ENCODE measurements at regions not wholly inside any gene's neighbourhood (a gene's known extent, or its start where the extent isn't known, plus 50 kb on each side); places are given as distances from the start of the nearest gene placed in this dataset.
"Not testable (repeated sequence)": the region's sequence is repeated elsewhere in the genome, so short reads cannot be mapped to it uniquely, and the experiment has no call there.

DNA sequence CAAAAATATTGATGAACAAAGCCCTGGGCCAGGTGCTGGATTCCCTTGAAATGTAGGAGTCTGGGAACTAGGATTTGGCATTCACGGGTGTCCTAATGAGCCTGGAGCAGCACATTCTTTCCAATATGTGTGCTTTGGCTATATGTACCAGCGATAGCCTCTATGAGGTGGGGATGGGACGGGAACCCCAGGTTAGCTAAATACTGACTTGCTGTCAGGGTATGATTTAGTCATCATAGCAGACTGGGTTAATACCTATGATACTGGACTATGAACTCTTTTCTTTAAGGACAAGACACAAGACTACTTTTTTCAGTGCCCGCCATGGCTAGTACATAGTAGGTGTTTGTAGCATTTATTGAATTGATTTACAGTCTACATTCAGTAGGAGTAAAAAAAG, 152.7 kb downstream of the KCNRG start:
- no peaks in the 10 kb centered on the region for H3K4me1 ChIP-seq
- no peaks in the 10 kb centered on the region for H3K36me3 ChIP-seq
- no peak for DNase-seq
- H3K9me3 ChIP-seq = no peaks in the 10 kb centered on the region
- TF ChIP-seq POLR2A (IDR thresholded peaks at IDR 0.05) = no peak
- TF ChIP-seq, protein P1, sequence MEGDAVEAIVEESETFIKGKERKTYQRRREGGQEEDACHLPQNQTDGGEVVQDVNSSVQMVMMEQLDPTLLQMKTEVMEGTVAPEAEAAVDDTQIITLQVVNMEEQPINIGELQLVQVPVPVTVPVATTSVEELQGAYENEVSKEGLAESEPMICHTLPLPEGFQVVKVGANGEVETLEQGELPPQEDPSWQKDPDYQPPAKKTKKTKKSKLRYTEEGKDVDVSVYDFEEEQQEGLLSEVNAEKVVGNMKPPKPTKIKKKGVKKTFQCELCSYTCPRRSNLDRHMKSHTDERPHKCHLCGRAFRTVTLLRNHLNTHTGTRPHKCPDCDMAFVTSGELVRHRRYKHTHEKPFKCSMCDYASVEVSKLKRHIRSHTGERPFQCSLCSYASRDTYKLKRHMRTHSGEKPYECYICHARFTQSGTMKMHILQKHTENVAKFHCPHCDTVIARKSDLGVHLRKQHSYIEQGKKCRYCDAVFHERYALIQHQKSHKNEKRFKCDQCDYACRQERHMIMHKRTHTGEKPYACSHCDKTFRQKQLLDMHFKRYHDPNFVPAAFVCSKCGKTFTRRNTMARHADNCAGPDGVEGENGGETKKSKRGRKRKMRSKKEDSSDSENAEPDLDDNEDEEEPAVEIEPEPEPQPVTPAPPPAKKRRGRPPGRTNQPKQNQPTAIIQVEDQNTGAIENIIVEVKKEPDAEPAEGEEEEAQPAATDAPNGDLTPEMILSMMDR (IDR thresholded peaks at IDR 0.05) = no peak
- TF ChIP-seq EP300 (IDR thresholded peaks at IDR 0.05; ENCODE audit: low read depth) = no peak
- no peak for TF ChIP-seq POLR2AphosphoS5 (IDR thresholded peaks at IDR 0.05)
- H3K27ac ChIP-seq = no peak overlapping the region
- no peak overlapping the region for H3K4me3 ChIP-seq
- WGBS, 2 donors (ENCODE audit: low coverage in 1 of 2) = 82% methylated on average over 4 of the region's 4 CpGs; no CpG with 5 or more reads in 1 of the 2 donors
- intact Hi-C loops (cut with DNase I; ENCODE audit: low total_unique reads) (no loop called here), in situ Hi-C loops (cut with MboI; ENCODE audit: low pct_ligation_motif_present in 1 of 4, low pct_unique_long_range_greater_than_20kb in 1 of 4, low sequenced_read_pairs in 3 of 4) (no loop called here)
- H3K27me3 ChIP-seq = no peaks in the 10 kb centered on the region

DNA sequence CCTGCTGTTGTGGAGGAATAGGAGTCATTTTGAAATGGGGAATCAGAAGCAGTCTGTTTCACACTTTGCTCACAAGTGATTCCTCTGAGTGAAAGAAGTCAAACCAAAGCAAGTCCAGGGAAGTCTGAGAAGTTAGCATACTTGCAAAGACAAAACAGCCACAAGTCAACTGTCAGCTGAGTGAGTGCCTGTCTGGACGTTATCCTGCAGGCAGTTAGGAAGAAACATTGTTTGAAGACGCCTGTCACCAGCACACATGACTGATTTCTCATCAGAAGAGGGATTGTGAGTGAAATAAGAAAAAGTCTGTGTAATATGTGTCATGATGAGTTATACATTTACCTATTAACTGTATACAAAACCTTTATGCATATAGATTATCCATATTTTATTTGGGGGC, 153.5 kb downstream of the KCNRG start:
- Histone ChIP-seq H3K27ac (no peak overlapping the region), H3K27me3 (no peaks in the 10 kb centered on the region), H3K4me3 (no peak overlapping the region), H3K36me3 (no peaks in the 10 kb centered on the region), H3K9me3 (no peaks in the 10 kb centered on the region), H3K4me1 (no peaks in the 10 kb centered on the region)
- no peak for TF ChIP-seq POLR2A (IDR thresholded peaks at IDR 0.05)
- TF ChIP-seq EP300 (IDR thresholded peaks at IDR 0.05; ENCODE audit: low read depth) = no peak
- TF ChIP-seq, protein P1 (IDR thresholded peaks at IDR 0.05) = no peak
- TF ChIP-seq POLR2AphosphoS5 (IDR thresholded peaks at IDR 0.05) = no peak
- 67 to 71% methylated on average over 2 of the region's 2 CpGs for WGBS, 2 donors (ENCODE audit: low coverage in 1 of 2)
- intact Hi-C loops (cut with DNase I; ENCODE audit: low total_unique reads) (no loop called here), in situ Hi-C loops (cut with MboI; ENCODE audit: low pct_ligation_motif_present in 1 of 4, low pct_unique_long_range_greater_than_20kb in 1 of 4, low sequenced_read_pairs in 3 of 4) (no loop called here)
- no peak for DNase-seq

GRCh38 chr13:50170447-50171037, 155.3 kb downstream of the KCNRG start:
- WGBS, 2 donors (ENCODE audit: low coverage in 1 of 2) = 75 to 77% methylated on average over 2 of the region's 2 CpGs
- Histone ChIP-seq H3K36me3 (no peaks in the 10 kb centered on the region), H3K4me3 (no peak overlapping the region), H3K4me1 (no peaks in the 10 kb centered on the region), H3K27ac (no peak overlapping the region), H3K9me3 (no peaks in the 10 kb centered on the region), H3K27me3 (no peaks in the 10 kb centered on the region)
- no peak for DNase-seq
- TF ChIP-seq, protein P1 (IDR thresholded peaks at IDR 0.05) = peak in 2 of 5 experiments; percentile 11 to 19
- TF ChIP-seq POLR2AphosphoS5 (IDR thresholded peaks at IDR 0.05) = no peak
- intact Hi-C loops (cut with DNase I; ENCODE audit: low total_unique reads) = no loop called here
- in situ Hi-C loops (cut with MboI; ENCODE audit: low pct_ligation_motif_present in 1 of 4, low pct_unique_long_range_greater_than_20kb in 1 of 4, low sequenced_read_pairs in 3 of 4) = no loop called here

- Histone ChIP-seq H3K4me3 (no peak overlapping the region), H3K27me3 (no peaks in the 10 kb centered on the region), H3K27ac (no peak overlapping the region), H3K9me3 (no peaks in the 10 kb centered on the region), H3K4me1 (no peaks in the 10 kb centered on the region), H3K36me3 (no peaks in the 10 kb centered on the region)
- WGBS, 2 donors (ENCODE audit: low coverage in 1 of 2) = 94 to 99% methylated on average over 10 to 15 of the region's 15 CpGs
- TF ChIP-seq EP300 (IDR thresholded peaks at IDR 0.05; ENCODE audit: low read depth) = no peak
- DNase-seq = no peak
- intact Hi-C loops (cut with DNase I; ENCODE audit: low total_unique reads) (no loop called here), in situ Hi-C loops (cut with MboI; ENCODE audit: low pct_ligation_motif_present in 1 of 4, low pct_unique_long_range_greater_than_20kb in 1 of 4, low sequenced_read_pairs in 3 of 4) (no loop called here)
Measured at GRCh38 chr13:50171590-50172282, 156.5 kb downstream of the KCNRG start.

- H3K27ac ChIP-seq; H3K4me3 ChIP-seq; H3K27me3 ChIP-seq; DNase-seq; H3K4me1 ChIP-seq; H3K9me3 ChIP-seq; in situ Hi-C loops (cut with MboI; ENCODE audit: low pct_ligation_motif_present in 1 of 4, low pct_unique_long_range_greater_than_20kb in 1 of 4, low sequenced_read_pairs in 3 of 4); intact Hi-C loops (cut with DNase I; ENCODE audit: low total_unique reads); H3K36me3 ChIP-seq: not testable (repeated sequence)
- 91% methylated on average over 2 of the region's 2 CpGs; no CpG with 5 or more reads in 1 of the 2 donors for WGBS, 2 donors (ENCODE audit: low coverage in 1 of 2)
Measured at GRCh38 chr13:50173045-50173444, 157.8 kb downstream of the KCNRG start.

Data from transverse colon (tissue), 4 donors.